ENCODE measurements at regions not wholly inside any gene's neighbourhood (a gene's known extent, or its start where the extent isn't known, plus 50 kb on each side); places are given as distances from the start of the nearest gene placed in this dataset.

DNA sequence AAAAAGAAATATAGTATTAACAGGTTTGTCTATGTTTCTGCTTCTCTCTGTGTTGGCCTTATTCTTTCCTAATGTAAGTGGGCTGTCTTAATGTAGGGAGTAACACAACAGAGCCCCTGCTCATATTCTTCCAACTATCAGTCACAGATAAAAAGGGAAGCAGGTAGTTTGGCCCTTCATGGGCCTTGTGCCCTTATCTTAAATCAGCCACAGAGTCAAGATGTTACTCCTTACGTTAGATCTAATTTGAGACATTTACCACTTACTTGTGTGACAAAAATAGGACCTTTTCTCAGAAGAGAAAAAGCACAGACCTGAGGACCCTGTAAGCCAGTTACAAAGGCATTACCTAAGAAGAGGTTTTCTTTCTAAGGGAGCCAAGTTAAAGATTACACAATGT, 589.0 kb downstream of the GRXCR1 start:
- ChIA-PET CTCF (no interaction called here), POLR2A (no interaction called here)
- TF ChIP-seq ZNF623 (tag by site-specific recombination; IDR thresholded peaks at IDR 0.05) (no peak), ZNF571 (tag by site-specific recombination; IDR thresholded peaks at IDR 0.05) (no peak), ZNF768 (tag by site-specific recombination; IDR thresholded peaks at IDR 0.05) (no peak), ZNF354C (tag by site-specific recombination; IDR thresholded peaks at IDR 0.05; ENCODE audit: borderline replicate concordance, low read depth) (no peak), ZNF148 (tag by site-specific recombination; IDR thresholded peaks at IDR 0.05; ENCODE audit: borderline replicate concordance) (no peak), ZNF501 (tag by site-specific recombination; IDR thresholded peaks at IDR 0.05) (no peak), ZNF426 (tag by site-specific recombination; IDR thresholded peaks at IDR 0.05) (no peak), ZNF157 (tag by site-specific recombination; IDR thresholded peaks at IDR 0.05) (no peak)
- no peak overlapping the region for H3K27ac ChIP-seq (ENCODE audit: extremely low read depth, low read depth, low read length)
- H3K4me3 ChIP-seq (ENCODE audit: low read depth, low read length) = no peak overlapping the region
- H3K4me1 ChIP-seq (ENCODE audit: control insufficient read depth, insufficient read depth, low read length) = no peaks in the 10 kb centered on the region
- no peaks in the 10 kb centered on the region for H3K36me3 ChIP-seq (ENCODE audit: control insufficient read depth in 2 of 2, insufficient read depth in 1 of 2, low read length in 2 of 2)
- no peaks in the 10 kb centered on the region for H3K9me3 ChIP-seq (ENCODE audit: control insufficient read depth, insufficient read depth, low read depth, low read length)

- no peaks in the 10 kb centered on the region for H3K36me3 ChIP-seq (ENCODE audit: control insufficient read depth in 2 of 2, insufficient read depth in 1 of 2, low read length in 2 of 2)
- H3K9me3 ChIP-seq (ENCODE audit: control insufficient read depth, insufficient read depth, low read depth, low read length) = no peaks in the 10 kb centered on the region
- CTCF ChIA-PET = no interaction called here
- H3K27ac ChIP-seq (ENCODE audit: extremely low read depth, low read depth, low read length) = no peak overlapping the region
- TF ChIP-seq, protein P1, sequence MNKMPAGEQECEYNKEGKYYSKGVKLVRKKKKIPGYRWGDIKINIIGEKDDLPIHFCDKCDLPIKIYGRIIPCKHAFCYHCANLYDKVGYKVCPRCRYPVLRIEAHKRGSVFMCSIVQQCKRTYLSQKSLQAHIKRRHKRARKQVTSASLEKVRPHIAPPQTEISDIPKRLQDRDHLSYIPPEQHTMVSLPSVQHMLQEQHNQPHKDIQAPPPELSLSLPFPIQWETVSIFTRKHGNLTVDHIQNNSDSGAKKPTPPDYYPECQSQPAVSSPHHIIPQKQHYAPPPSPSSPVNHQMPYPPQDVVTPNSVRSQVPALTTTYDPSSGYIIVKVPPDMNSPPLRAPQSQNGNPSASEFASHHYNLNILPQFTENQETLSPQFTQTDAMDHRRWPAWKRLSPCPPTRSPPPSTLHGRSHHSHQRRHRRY (tag by site-specific recombination; IDR thresholded peaks at IDR 0.05) = no peak
- TF ChIP-seq ZNF335 (tag by site-specific recombination; conservative IDR thresholded peaks at IDR 0.05) = no peak
- TF ChIP-seq ZNF133 (tag by site-specific recombination; IDR thresholded peaks at IDR 0.05) = no peak
- TF ChIP-seq ZNF48 (tag by site-specific recombination; IDR thresholded peaks at IDR 0.05) = no peak
- no peak overlapping the region for H3K4me3 ChIP-seq (ENCODE audit: low read depth, low read length)
- H3K4me1 ChIP-seq (ENCODE audit: control insufficient read depth, insufficient read depth, low read length) = no peaks in the 10 kb centered on the region
- POLR2A ChIA-PET = no interaction called here
These were observed 592.7 kb downstream of the GRXCR1 start for GRCh38 chr4:43485196-43485595.

DNA sequence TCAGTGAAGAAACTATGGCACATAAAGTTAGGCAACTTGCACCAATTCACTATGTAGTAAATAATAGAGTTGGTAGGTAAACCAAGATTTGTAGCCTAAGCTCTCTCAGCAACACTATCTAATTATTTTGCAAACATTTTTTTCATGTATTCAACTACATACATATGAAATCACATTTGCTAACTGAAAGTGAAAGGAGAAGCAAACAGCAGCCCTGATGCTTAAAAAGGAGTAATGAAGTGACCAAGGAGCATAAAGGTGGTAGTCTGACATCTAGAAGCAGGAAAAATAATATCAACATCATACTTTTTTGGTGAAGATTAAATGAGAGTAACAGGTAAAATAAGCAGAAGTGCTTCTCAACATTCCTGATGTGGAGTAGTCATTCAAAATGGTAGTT, 603.7 kb downstream of the GRXCR1 start:
- Histone ChIP-seq H3K9me3 (ENCODE audit: control insufficient read depth, insufficient read depth, low read depth, low read length) (no peaks in the 10 kb centered on the region), H3K27ac (ENCODE audit: extremely low read depth, low read depth, low read length) (no peak overlapping the region), H3K4me3 (ENCODE audit: low read depth, low read length) (no peak overlapping the region), H3K4me1 (ENCODE audit: control insufficient read depth, insufficient read depth, low read length) (no peaks in the 10 kb centered on the region), H3K36me3 (ENCODE audit: control insufficient read depth in 2 of 2, insufficient read depth in 1 of 2, low read length in 2 of 2) (no peaks in the 10 kb centered on the region)
- no peak for TF ChIP-seq ZBTB1 (tag by site-specific recombination; IDR thresholded peaks at IDR 0.05)
- no peak for TF ChIP-seq ZNF133 (tag by site-specific recombination; IDR thresholded peaks at IDR 0.05)
- TF ChIP-seq, protein P1 (tag by site-specific recombination; IDR thresholded peaks at IDR 0.05) = no peak
- no peak for TF ChIP-seq ZNF169 (tag by site-specific recombination; IDR thresholded peaks at IDR 0.05)
- TF ChIP-seq ZBTB8A (tag by site-specific recombination; IDR thresholded peaks at IDR 0.05) = no peak
- no peak for TF ChIP-seq ZFP69B (tag by site-specific recombination; IDR thresholded peaks at IDR 0.05)
- TF ChIP-seq ZXDB (tag by site-specific recombination; IDR thresholded peaks at IDR 0.05) = no peak
- CTCF ChIA-PET = no interaction called here
- POLR2A ChIA-PET = no interaction called here
